H9 (cell line): ENCODE measurements at regions not wholly inside any gene's neighbourhood (a gene's known extent, or its start where the extent isn't known, plus 50 kb on each side); places are given as distances from the start of the nearest gene placed in this dataset.

Experiments used
- DNase-seq: peaks from one replicate; pipeline ENCODE4 v3.0.0-alpha.2; 2017
- H2AFZ ChIP-seq: one replicate; pipeline ENCODE4 v1.6.1; 2013; ENCODE audit warnings: mild to moderate bottlenecking, low read length, control low read depth, moderate library complexity
- H2AK5ac ChIP-seq: 2 replicates; pipeline ENCODE4 v1.6.1; 2013; ENCODE audit warnings: low read length, control low read depth, mixed read lengths; ENCODE audit not compliant: insufficient read length
- H2BK120ac ChIP-seq: one replicate; pipeline ENCODE4 v1.6.1; 2013; ENCODE audit warnings: low read depth, mild to moderate bottlenecking, low read length, control low read depth, inconsistent platforms; ENCODE audit not compliant: poor library complexity, severe bottlenecking
- H2BK12ac ChIP-seq: 2 replicates; pipeline ENCODE4 v1.6.1; 2013; ENCODE audit warnings: low read length, control low read depth, mixed read lengths, low read depth; ENCODE audit not compliant: insufficient read length
- H2BK15ac ChIP-seq: 2 replicates; pipeline ENCODE4 v1.6.1; 2013; ENCODE audit warnings: low read depth, low read length, control low read depth
- H2BK20ac ChIP-seq: one replicate; pipeline ENCODE4 v1.6.1; 2013; ENCODE audit warnings: low read depth, mild to moderate bottlenecking, low read length, control low read depth, inconsistent platforms; ENCODE audit not compliant: poor library complexity, severe bottlenecking
- H2BK5ac ChIP-seq: 2 replicates; pipeline ENCODE4 v1.6.1; 2013; ENCODE audit warnings: low read length, control low read depth, mixed read lengths; ENCODE audit not compliant: insufficient read length
- H3K14ac ChIP-seq: 2 replicates; pipeline ENCODE4 v1.6.1; 2013; ENCODE audit warnings: low read length, control low read depth; ENCODE audit not compliant: insufficient read depth
- H3K18ac ChIP-seq: 2 replicates; pipeline ENCODE4 v1.6.1; 2013; ENCODE audit warnings: low read depth, mild to moderate bottlenecking, mixed read lengths, low read length, control low read depth; ENCODE audit not compliant: insufficient read length
- H3K23ac ChIP-seq: 2 replicates; pipeline ENCODE4 v1.6.1; 2013; ENCODE audit warnings: low read length, control low read depth, mixed read lengths, low read depth; ENCODE audit not compliant: insufficient read length
- H3K23me2 ChIP-seq: 2 replicates; pipeline ENCODE4 v1.6.1; 2013; ENCODE audit warnings: low read depth, mild to moderate bottlenecking, mixed read lengths, low read length, control low read depth; ENCODE audit not compliant: insufficient read length, poor library complexity, severe bottlenecking
- H3K27ac ChIP-seq: 2 replicates; pipeline ENCODE4 v1.5.1; 2013; ENCODE audit warnings: low read length, control low read depth, mixed read lengths, low read depth; ENCODE audit not compliant: insufficient read length
- H3K27me3 ChIP-seq: 2 replicates; pipeline ENCODE4 v1.6.1; 2013; ENCODE audit warnings: low read length, control low read depth, inconsistent platforms; ENCODE audit not compliant: insufficient read depth
- H3K4ac ChIP-seq: 2 replicates; pipeline ENCODE4 v1.6.1; 2013; ENCODE audit warnings: low read depth, mild to moderate bottlenecking, control low read depth, inconsistent platforms, low read length, moderate library complexity
- H3K4me1 ChIP-seq: 2 replicates; pipeline ENCODE4 v1.6.1; 2013; ENCODE audit warnings: low read length, control low read depth, inconsistent platforms; ENCODE audit not compliant: insufficient read depth
- H3K4me2 ChIP-seq: 2 replicates; pipeline ENCODE4 v1.6.1; 2013; ENCODE audit warnings: low read length, control low read depth, mixed read lengths; ENCODE audit not compliant: insufficient read length, insufficient read depth
- H3K56ac ChIP-seq: 2 replicates; pipeline ENCODE4 v1.6.1; 2013; ENCODE audit warnings: low read depth, mild to moderate bottlenecking, mixed read lengths, low read length, control low read depth; ENCODE audit not compliant: insufficient read length
- H3K79me1 ChIP-seq: 2 replicates; pipeline ENCODE4 v1.6.1; 2013; ENCODE audit warnings: low read depth, mild to moderate bottlenecking, moderate library complexity, low read length, control low read depth, inconsistent platforms; ENCODE audit not compliant: insufficient read depth, poor library complexity, severe bottlenecking
- H3K79me2 ChIP-seq: 2 replicates; pipeline ENCODE4 v1.6.1; 2013; ENCODE audit warnings: low read length, control low read depth, inconsistent platforms; ENCODE audit not compliant: insufficient read depth
- H3K9ac ChIP-seq: 2 replicates; pipeline ENCODE4 v1.6.1; 2013; ENCODE audit warnings: low read length, control low read depth, mixed read lengths; ENCODE audit not compliant: insufficient read length; ENCODE audit errors: extremely low read depth
- H3K9me3 ChIP-seq: one replicate; pipeline ENCODE4 v1.6.1; 2013; ENCODE audit warnings: low read depth, low read length, inconsistent platforms; ENCODE audit not compliant: control insufficient read depth
- H3T11ph ChIP-seq: one replicate; pipeline ENCODE4 v1.6.1; 2013; ENCODE audit warnings: mild to moderate bottlenecking, low read length, control low read depth, inconsistent platforms
- H4K20me1 ChIP-seq: one replicate; pipeline ENCODE4 v1.6.1; 2013; ENCODE audit not compliant: control insufficient read depth, insufficient read length, insufficient read depth
- H4K5ac ChIP-seq: 2 replicates; pipeline ENCODE4 v1.6.1; 2013; ENCODE audit warnings: low read depth, mild to moderate bottlenecking, mixed read lengths, low read length, control low read depth; ENCODE audit not compliant: insufficient read length
- H4K8ac ChIP-seq: replicated peaks from 2 replicates; pipeline ENCODE4 v1.6.1; 2013; ENCODE audit warnings: low read length, control low read depth, mixed read lengths, low read depth; ENCODE audit not compliant: insufficient read length
- H4K91ac ChIP-seq: 2 replicates; pipeline ENCODE4 v1.6.1; 2013; ENCODE audit warnings: low read depth, mild to moderate bottlenecking, moderate library complexity, mixed read lengths, low read length, control low read depth; ENCODE audit not compliant: insufficient read length
- H3K27ac Mint-ChIP-seq, 3 experiments: 2 replicates in 2 of 3; 3 replicates in 1 of 3; pipeline ENCODE4 v1.8.0; 2020 to 2021; ENCODE audit warnings: mixed read lengths in 3 of 3, mild to moderate bottlenecking in 1 of 3, moderate library complexity in 1 of 3
- H3K27me3 Mint-ChIP-seq: 2 replicates; pipeline ENCODE4 v1.8.0; 2021; ENCODE audit warnings: low read depth, mild to moderate bottlenecking, moderate library complexity, mixed read lengths
- H3K36me3 Mint-ChIP-seq, 3 experiments: 2 replicates in 2 of 3; 3 replicates in 1 of 3; pipeline ENCODE4 v1.8.0; 2020 to 2021; ENCODE audit warnings: low read depth in 3 of 3, mixed read lengths in 3 of 3; ENCODE audit not compliant: insufficient read depth in 1 of 3
- H3K4me1 Mint-ChIP-seq, 2 experiments: 2 replicates each; pipeline ENCODE4 v1.8.0; 2020; ENCODE audit warnings: mixed read lengths in 2 of 2
- H3K4me3 Mint-ChIP-seq, 2 experiments: 2 replicates in 1 of 2; 3 replicates in 1 of 2; pipeline ENCODE4 v1.8.0; 2020 to 2021; ENCODE audit warnings: mild to moderate bottlenecking in 2 of 2, mixed read lengths in 2 of 2, moderate library complexity in 1 of 2
- H3K9me3 Mint-ChIP-seq, 2 experiments: 2 replicates in 1 of 2; 3 replicates in 1 of 2; pipeline ENCODE4 v1.8.0; 2020; ENCODE audit warnings: mild to moderate bottlenecking in 2 of 2, mixed read lengths in 2 of 2, moderate library complexity in 1 of 2
- CTCF ChIP-seq: fragments of 200-600 bp; sonication (generic); conservative IDR thresholded peaks from 3 replicates; pipeline ENCODE4 v1.8.0; 2021; ENCODE audit warnings: antibody characterized with exemption, mild to moderate bottlenecking
- WGBS: extraction: QIAGEN DNeasy Blood & Tissue Kit; methylation state at CpG from one replicate; pipeline ENCODE4 v1.1.7; 2013; ENCODE audit warnings: missing lambda C conversion rate, low lambda C conversion rate, mixed read lengths; ENCODE audit not compliant: insufficient read length; ENCODE audit errors: extremely low coverage; 5-methylcytosine and 5-hydroxymethylcytosine counted together

- H3K4me3 Mint-ChIP-seq: no peak overlapping the region; a peak in 1 of 5 replicates
- no peak for DNase-seq
- Histone ChIP-seq H2BK20ac (no peak overlapping the region), H2AK5ac (no peak overlapping the region), H3K56ac (no peak overlapping the region), H4K91ac (no peak overlapping the region), H3K9me3 (no peaks in the 10 kb centered on the region), H3K14ac (no peak overlapping the region), H3K23ac (no peak overlapping the region), H2AFZ (no peak overlapping the region), H3K27ac (no peak overlapping the region), H3K79me2 (no peaks in the 10 kb centered on the region), H4K20me1 (no peaks in the 10 kb centered on the region), H3K4ac (no peak overlapping the region), H4K8ac (no peak overlapping the region), H2BK12ac (no peak overlapping the region), H3K4me2 (no peak overlapping the region), H3K27me3 (no peaks in the 10 kb centered on the region), H3K9ac (no peak overlapping the region), H4K5ac (no peak overlapping the region), H2BK5ac (no peak overlapping the region), H3K4me1 (no peaks in the 10 kb centered on the region; the same call in 1 of the 2 replicates), H3K23me2 (no peaks in the 10 kb centered on the region), H2BK15ac (no peak overlapping the region), H3T11ph (no peak overlapping the region), H3K18ac (no peak overlapping the region), H2BK120ac (no peak overlapping the region), H3K79me1 (no peaks in the 10 kb centered on the region)
- H3K36me3 Mint-ChIP-seq: peaks cover 0 to 7% (median 0%) of the 10 kb centered on the region in 3 experiments; a peak in 2 of 7 replicates
- WGBS: no CpG with 5 or more reads among the region's 8 CpGs
- no peak for TF ChIP-seq CTCF
- H3K9me3 Mint-ChIP-seq: peaks cover 6 to 10% of the 10 kb centered on the region in 2 experiments; a peak in 4 of 5 replicates
- no peaks in the 10 kb centered on the region; the same call in 1 of the 2 replicates for H3K27me3 Mint-ChIP-seq
- no peak overlapping the region for H3K27ac Mint-ChIP-seq
- H3K4me1 Mint-ChIP-seq: peaks cover 0 to 8% of the 10 kb centered on the region in 2 experiments; a peak in 2 of 4 replicates
Measured at GRCh38 chr6:169142538-169142844, 111.2 kb downstream of the THBS2 start.
